Adrenal gland (tissue), 9 donors: ENCODE measurements at regions not wholly inside any gene's neighbourhood (a gene's known extent, or its start where the extent isn't known, plus 50 kb on each side); places are given as distances from the start of the nearest gene placed in this dataset.

Experiments used
- DNase-seq, 7 donors: peaks; one replicate each; pipeline ENCODE4 v3.0.0-alpha.2; 2019 to 2020
- H3K27ac ChIP-seq, 5 donors: fragments of 200-600 bp; sonication (generic) in 4 of 5; 1 replicate in 3 of 5; 2 replicates in 2 of 5; pipeline versions ENCODE4 v1.5.1 to v1.8.0; 2016 to 2020; ENCODE audit warnings: mild to moderate bottlenecking in 1 of 5
- H3K27me3 ChIP-seq: fragments of 200-600 bp; 2 replicates; pipeline ENCODE4 v1.8.0; 2021
- H3K36me3 ChIP-seq, 2 donors: fragments of 200-600 bp; replicated peaks in 1 of 2; 1 replicate in 1 of 2; 2 replicates in 1 of 2; pipeline versions ENCODE4 v1.5.1 to v1.8.0; 2018 to 2022
- H3K4me1 ChIP-seq, 2 donors: fragments of 200-600 bp; replicated peaks in 1 of 2; 1 replicate in 1 of 2; 2 replicates in 1 of 2; pipeline versions ENCODE4 v1.5.1 to v1.8.0; 2018 to 2021
- H3K4me3 ChIP-seq, 4 donors: fragments of 200-600 bp; sonication (generic) in 3 of 4; one replicate each; pipeline ENCODE4 v1.5.1; 2016 to 2018
- H3K9me3 ChIP-seq, 3 donors: fragments of 200-600 bp; sonication (generic) in 1 of 3; replicated peaks in 1 of 3; 1 replicate in 2 of 3; 2 replicates in 1 of 3; pipeline versions ENCODE4 v1.5.1 to v1.8.0; 2016 to 2021
- POLR2A ChIP-seq, 2 donors: fragments of 450-650 bp; IDR thresholded peaks; one replicate each; pipeline ENCODE4 v1.6.1; 2017; ENCODE audit warnings: antibody characterized with exemption in 2 of 2, mild to moderate bottlenecking in 2 of 2, moderate library complexity in 1 of 2
- WGBS, 4 donors: extraction: QIAGEN DNeasy Blood & Tissue Kit in 2 of 4; methylation state at CpG; one replicate each; pipeline versions ENCODE4 v1.1.5 to v1.1.7; 2013 to 2017; 5-methylcytosine and 5-hydroxymethylcytosine counted together
- intact Hi-C, 2 donors: fragments of 100-400 bp; cut with DNase I; formaldehyde crosslinking; loops; one replicate each; pipeline versions ENCODE4 v1.14.1 to v1.15.0; 2022 to 2023
- TF ChIP-seq, protein P1 (sequence below), 6 experiments: fragments of 450-650 bp in 4 of 6; fragments of 200-600 bp in 2 of 6; sonication (generic) in 1 of 6; IDR thresholded peaks; 1 replicate in 5 of 6; 2 replicates in 1 of 6; pipeline versions ENCODE4 v1.5.1 to v1.8.0; 2016 to 2021; ENCODE audit warnings: antibody characterized with exemption in 6 of 6, mild to moderate bottlenecking in 2 of 6, moderate library complexity in 1 of 6
- donor health status: healthy with polysubstance abuse.
- donor health status: Bipolar disorder and iron deficiency.
- donor health status: DM: yes; HTN: yes; CAD: no.
- donor health status: DM: no; HTN: no; CAD: no.
- donor health status: DM: no; HTN: no; CAD: no.

DNA sequence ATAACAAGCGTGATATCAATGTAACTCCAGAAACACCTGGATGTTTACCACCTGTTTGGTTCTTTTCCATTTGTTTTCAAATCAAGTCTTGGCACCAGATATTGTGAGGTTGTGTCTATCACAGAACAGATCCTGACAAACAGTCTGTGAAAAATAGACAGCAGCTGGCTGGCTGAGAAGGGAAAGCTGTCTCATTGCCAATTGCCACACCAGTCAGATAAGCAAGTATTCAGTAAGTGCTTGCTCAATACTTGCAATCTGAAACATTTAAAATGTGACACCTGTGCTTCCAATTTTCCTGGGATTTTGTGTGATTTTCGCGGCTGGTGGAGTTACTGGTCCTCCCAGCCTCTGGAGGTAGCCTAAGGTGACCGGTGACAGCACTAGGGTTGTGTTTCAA lies 147.9 kb upstream of the MYO3A start:
- DNase-seq, result no peak
- H3K9me3 ChIP-seq, result no peaks in the 10 kb centered on the region
- H3K4me1 ChIP-seq, result no peaks in the 10 kb centered on the region
- no peak overlapping the region for H3K27ac ChIP-seq
- H3K36me3 ChIP-seq, result no peaks in the 10 kb centered on the region
- TF ChIP-seq, protein P1, sequence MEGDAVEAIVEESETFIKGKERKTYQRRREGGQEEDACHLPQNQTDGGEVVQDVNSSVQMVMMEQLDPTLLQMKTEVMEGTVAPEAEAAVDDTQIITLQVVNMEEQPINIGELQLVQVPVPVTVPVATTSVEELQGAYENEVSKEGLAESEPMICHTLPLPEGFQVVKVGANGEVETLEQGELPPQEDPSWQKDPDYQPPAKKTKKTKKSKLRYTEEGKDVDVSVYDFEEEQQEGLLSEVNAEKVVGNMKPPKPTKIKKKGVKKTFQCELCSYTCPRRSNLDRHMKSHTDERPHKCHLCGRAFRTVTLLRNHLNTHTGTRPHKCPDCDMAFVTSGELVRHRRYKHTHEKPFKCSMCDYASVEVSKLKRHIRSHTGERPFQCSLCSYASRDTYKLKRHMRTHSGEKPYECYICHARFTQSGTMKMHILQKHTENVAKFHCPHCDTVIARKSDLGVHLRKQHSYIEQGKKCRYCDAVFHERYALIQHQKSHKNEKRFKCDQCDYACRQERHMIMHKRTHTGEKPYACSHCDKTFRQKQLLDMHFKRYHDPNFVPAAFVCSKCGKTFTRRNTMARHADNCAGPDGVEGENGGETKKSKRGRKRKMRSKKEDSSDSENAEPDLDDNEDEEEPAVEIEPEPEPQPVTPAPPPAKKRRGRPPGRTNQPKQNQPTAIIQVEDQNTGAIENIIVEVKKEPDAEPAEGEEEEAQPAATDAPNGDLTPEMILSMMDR (IDR thresholded peaks at IDR 0.05), result no peak
- no peak for TF ChIP-seq POLR2A (IDR thresholded peaks at IDR 0.05)
- intact Hi-C loops, result no loop called here
- WGBS, 4 donors, result 74 to 84% (median 78%) methylated on average over 4 of the region's 4 CpGs
- no peak overlapping the region for H3K4me3 ChIP-seq
- no peaks in the 10 kb centered on the region for H3K27me3 ChIP-seq

DNA sequence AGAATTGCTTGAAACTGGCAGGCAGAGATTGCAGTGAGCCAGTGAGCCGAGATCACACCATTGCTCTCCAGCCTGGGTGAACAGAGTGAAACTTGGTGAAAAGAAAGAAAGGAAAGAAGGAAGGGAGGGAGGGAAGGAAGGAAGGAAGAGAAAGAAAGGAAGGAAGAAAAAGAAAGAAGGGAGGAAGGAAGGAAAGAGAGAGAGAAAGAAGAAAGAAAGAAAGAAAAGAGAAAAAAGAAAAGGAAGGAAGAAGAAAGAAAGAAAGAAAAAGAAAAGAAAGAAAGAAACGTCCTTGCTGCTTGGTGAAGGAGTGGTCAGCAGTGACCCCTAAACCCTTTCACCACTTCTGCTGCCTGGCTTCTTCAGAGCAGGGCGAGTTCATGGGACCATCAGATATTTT lies 147.1 kb upstream of the MYO3A start:
- WGBS, 4 donors, result 42 to 64% (median 50%) methylated on average over 3 of the region's 3 CpGs
- no peaks in the 10 kb centered on the region for H3K27me3 ChIP-seq
- TF ChIP-seq POLR2A (IDR thresholded peaks at IDR 0.05), result no peak
- TF ChIP-seq, protein P1 (IDR thresholded peaks at IDR 0.05), result no peak

GRCh38 chr10:25797888-25798429 lies 136.1 kb upstream of the MYO3A start:
- 81 to 87% (median 83%) methylated on average over 3 of the region's 3 CpGs for WGBS, 4 donors
- DNase-seq, result no peak
- intact Hi-C loops, result no loop called here
- H3K4me3 ChIP-seq, result no peak overlapping the region
- no peaks in the 10 kb centered on the region for H3K4me1 ChIP-seq
- TF ChIP-seq, protein P1 (IDR thresholded peaks at IDR 0.05), result no peak
- no peak for TF ChIP-seq POLR2A (IDR thresholded peaks at IDR 0.05)
- H3K27ac ChIP-seq, result no peak overlapping the region
- no peaks in the 10 kb centered on the region for H3K27me3 ChIP-seq
- H3K36me3 ChIP-seq, result no peaks in the 10 kb centered on the region
- no peaks in the 10 kb centered on the region for H3K9me3 ChIP-seq

More for the DNA sequence above, 147.1 kb upstream of the MYO3A start:
- Histone ChIP-seq H3K9me3 (no peaks in the 10 kb centered on the region), H3K4me3 (no peak overlapping the region), H3K36me3 (no peaks in the 10 kb centered on the region), H3K4me1 (no peaks in the 10 kb centered on the region), H3K27ac (no peak overlapping the region)
- DNase-seq, result no peak
- intact Hi-C loops, result no loop called here

DNA sequence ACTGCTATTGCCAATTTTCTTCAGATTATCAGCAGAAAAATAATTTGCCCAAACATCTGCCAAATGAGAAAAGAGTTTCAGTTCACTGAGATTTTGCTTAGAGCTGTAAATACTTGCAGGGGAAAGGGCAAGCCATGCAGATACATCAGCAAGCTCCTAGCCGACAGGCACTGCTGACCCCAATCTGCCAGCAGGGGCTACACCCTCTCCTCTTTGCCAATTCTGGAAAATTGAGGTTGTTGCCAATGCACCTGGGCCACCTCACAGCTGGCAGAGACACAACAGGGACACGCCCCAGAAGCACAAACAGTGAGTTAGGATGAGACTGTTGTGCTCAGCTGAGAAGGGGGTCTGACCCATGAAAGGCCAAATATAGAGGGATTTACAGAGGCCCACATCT lies 129.5 kb upstream of the MYO3A start:
- intact Hi-C loops, result no loop called here
- no peak for TF ChIP-seq POLR2A (IDR thresholded peaks at IDR 0.05)
- TF ChIP-seq, protein P1 (IDR thresholded peaks at IDR 0.05), result no peak
- Histone ChIP-seq H3K9me3 (no peaks in the 10 kb centered on the region), H3K27ac (no peak overlapping the region), H3K4me3 (no peak overlapping the region), H3K4me1 (no peaks in the 10 kb centered on the region), H3K27me3 (peaks cover 3% of the 10 kb centered on the region), H3K36me3 (no peaks in the 10 kb centered on the region)
- no peak for DNase-seq
- WGBS, 4 donors, result 44 to 71% (median 52%) methylated on average over 2 of the region's 2 CpGs
